Neural crest cell (in vitro differentiated cells): ENCODE measurements at regions not wholly inside any gene's neighbourhood (a gene's known extent, or its start where the extent isn't known, plus 50 kb on each side); places are given as distances from the start of the nearest gene placed in this dataset.

Experiments
- DNase-seq: peaks from one replicate; pipeline ENCODE4 v3.0.0; 2021; ENCODE audit warnings: low read depth, mixed read lengths, low spot score
- H3K27ac Mint-ChIP-seq: one replicate; pipeline ENCODE4 v1.8.0; 2021; ENCODE audit warnings: mild to moderate bottlenecking, mixed read lengths; ENCODE audit not compliant: unreplicated experiment
- H3K27me3 Mint-ChIP-seq: 2 replicates; pipeline ENCODE4 v1.8.0; 2021; ENCODE audit warnings: low read depth, mild to moderate bottlenecking, mixed read lengths
- H3K36me3 Mint-ChIP-seq: 2 replicates; pipeline ENCODE4 v1.8.0; 2021; ENCODE audit warnings: low read depth, mild to moderate bottlenecking, mixed read lengths
- H3K4me1 Mint-ChIP-seq: 2 replicates; pipeline ENCODE4 v1.8.0; 2021; ENCODE audit warnings: mixed read lengths
- H3K4me3 Mint-ChIP-seq: one replicate; pipeline ENCODE4 v1.8.0; 2021; ENCODE audit warnings: mild to moderate bottlenecking, mixed read lengths
- H3K9me3 Mint-ChIP-seq: 2 replicates; pipeline ENCODE4 v1.8.0; 2021; ENCODE audit warnings: mixed read lengths
- TF ChIP-seq, protein P1 (sequence below): fragments of 200-600 bp; sonication (generic); conservative IDR thresholded peaks from 2 replicates; pipeline ENCODE4 v1.5.0; 2021; ENCODE audit warnings: antibody characterized with exemption, mild to moderate bottlenecking

GRCh38 chr18:30093376-30093775 is 949.2 kb downstream of the DSC3 start:
- no peaks in the 10 kb centered on the region for H3K36me3 Mint-ChIP-seq
- H3K27ac Mint-ChIP-seq = no peak overlapping the region
- no peak for DNase-seq
- H3K4me3 Mint-ChIP-seq = no peak overlapping the region
- TF ChIP-seq, protein P1, sequence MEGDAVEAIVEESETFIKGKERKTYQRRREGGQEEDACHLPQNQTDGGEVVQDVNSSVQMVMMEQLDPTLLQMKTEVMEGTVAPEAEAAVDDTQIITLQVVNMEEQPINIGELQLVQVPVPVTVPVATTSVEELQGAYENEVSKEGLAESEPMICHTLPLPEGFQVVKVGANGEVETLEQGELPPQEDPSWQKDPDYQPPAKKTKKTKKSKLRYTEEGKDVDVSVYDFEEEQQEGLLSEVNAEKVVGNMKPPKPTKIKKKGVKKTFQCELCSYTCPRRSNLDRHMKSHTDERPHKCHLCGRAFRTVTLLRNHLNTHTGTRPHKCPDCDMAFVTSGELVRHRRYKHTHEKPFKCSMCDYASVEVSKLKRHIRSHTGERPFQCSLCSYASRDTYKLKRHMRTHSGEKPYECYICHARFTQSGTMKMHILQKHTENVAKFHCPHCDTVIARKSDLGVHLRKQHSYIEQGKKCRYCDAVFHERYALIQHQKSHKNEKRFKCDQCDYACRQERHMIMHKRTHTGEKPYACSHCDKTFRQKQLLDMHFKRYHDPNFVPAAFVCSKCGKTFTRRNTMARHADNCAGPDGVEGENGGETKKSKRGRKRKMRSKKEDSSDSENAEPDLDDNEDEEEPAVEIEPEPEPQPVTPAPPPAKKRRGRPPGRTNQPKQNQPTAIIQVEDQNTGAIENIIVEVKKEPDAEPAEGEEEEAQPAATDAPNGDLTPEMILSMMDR = no peak
- peaks cover 7% of the 10 kb centered on the region for H3K4me1 Mint-ChIP-seq
- H3K27me3 Mint-ChIP-seq = no peaks in the 10 kb centered on the region
- H3K9me3 Mint-ChIP-seq = peaks cover 3% of the 10 kb centered on the region

- no peak overlapping the region for H3K4me3 Mint-ChIP-seq
- H3K27ac Mint-ChIP-seq = no peak overlapping the region
- H3K4me1 Mint-ChIP-seq = no peaks in the 10 kb centered on the region
- no peak for DNase-seq
- H3K36me3 Mint-ChIP-seq = no peaks in the 10 kb centered on the region
- no peaks in the 10 kb centered on the region for H3K27me3 Mint-ChIP-seq
- TF ChIP-seq, protein P1 = no peak
- no peaks in the 10 kb centered on the region for H3K9me3 Mint-ChIP-seq
These were observed 954.1 kb downstream of the DSC3 start for GRCh38 chr18:30088238-30089015.

- Mint-ChIP-seq H3K4me1 (no peaks in the 10 kb centered on the region), H3K36me3 (no peaks in the 10 kb centered on the region), H3K27me3 (no peaks in the 10 kb centered on the region), H3K4me3 (no peak overlapping the region), H3K27ac (no peak overlapping the region), H3K9me3 (no peaks in the 10 kb centered on the region)
- TF ChIP-seq, protein P1 = no peak
- no peak for DNase-seq
These were observed 956.2 kb downstream of the DSC3 start for GRCh38 chr18:30086351-30086750.

DNA sequence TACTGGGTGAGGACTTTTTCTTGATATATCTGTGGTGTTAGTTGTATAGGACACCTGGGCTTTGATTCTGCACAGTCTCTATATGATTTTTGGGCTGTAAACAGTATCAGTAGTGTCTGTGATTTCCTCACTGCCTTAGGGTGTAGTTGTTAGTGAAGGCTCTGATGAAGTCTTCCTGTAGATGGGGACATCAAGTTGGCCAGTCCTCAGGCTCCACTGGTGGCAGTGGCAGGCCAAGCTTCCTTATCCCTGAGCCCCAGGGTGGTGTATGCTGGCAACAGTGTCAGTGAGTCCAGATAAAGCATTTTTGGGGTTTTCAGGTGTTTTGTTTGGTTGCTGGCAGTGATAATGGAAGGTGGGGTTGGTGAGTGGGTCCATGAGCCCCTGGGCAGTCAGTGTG is 961.4 kb downstream of the DSC3 start:
- Mint-ChIP-seq H3K4me1 (no peaks in the 10 kb centered on the region), H3K9me3 (peaks cover 10% of the 10 kb centered on the region), H3K4me3 (no peak overlapping the region), H3K36me3 (no peaks in the 10 kb centered on the region), H3K27ac (no peak overlapping the region), H3K27me3 (no peaks in the 10 kb centered on the region)
- no peak for DNase-seq
- TF ChIP-seq, protein P1 = no peak

DNA sequence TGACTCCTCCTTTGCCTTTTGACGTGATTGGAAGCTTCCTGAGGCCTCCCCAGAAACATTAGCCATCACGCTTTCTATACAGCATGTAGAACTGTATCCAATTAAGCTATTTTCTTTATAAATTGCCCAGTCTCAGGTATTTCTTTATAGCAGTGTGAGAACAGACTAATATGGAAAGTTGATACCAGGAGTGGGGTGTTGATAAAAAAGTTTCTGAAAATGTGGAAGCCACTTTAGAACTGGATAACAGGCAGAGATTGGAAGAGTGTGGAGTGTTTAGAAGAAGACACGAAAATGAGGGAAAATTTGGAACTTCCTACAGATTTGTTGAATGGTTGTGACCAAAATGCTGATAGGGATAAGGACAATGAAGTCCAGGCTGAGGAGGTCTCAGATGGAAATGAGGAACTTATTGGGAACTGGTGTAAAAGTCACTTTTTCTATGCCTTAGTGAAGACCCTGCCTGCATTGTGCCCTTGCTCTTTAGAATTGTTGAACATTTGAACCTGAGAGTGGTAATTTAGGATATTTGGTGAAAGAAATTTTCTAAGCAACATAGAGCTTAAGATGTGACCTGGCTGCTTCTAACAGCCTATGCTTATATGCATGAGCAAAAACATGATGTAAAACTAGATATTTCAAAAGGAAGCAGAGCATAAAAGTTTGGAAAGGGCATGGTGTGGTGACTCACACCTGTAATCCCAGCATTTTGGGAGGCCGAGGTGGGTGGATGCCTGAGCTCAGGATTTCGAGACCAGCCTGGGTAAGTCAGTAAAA is 969.7 kb downstream of the DSC3 start:
- Mint-ChIP-seq H3K4me3 (no peak overlapping the region), H3K4me1 (no peaks in the 10 kb centered on the region), H3K9me3 (peaks cover 15% of the 10 kb centered on the region), H3K27ac (no peak overlapping the region), H3K27me3 (no peaks in the 10 kb centered on the region), H3K36me3 (no peaks in the 10 kb centered on the region)
- no peak for DNase-seq
- TF ChIP-seq, protein P1 = no peak
